ENCODE measurements at regions not wholly inside any gene's neighbourhood (a gene's known extent, or its start where the extent isn't known, plus 50 kb on each side); places are given as distances from the start of the nearest gene placed in this dataset.

GRCh38 chr10:8455181-8455580, 400.7 kb downstream of the GATA3 start:
- Histone ChIP-seq H3K4me2 (ENCODE audit: insufficient read depth, low read length) (no peak overlapping the region), H3K9me3 (replicated peaks; ENCODE audit: control insufficient read depth, insufficient read depth, low read length) (no peaks in the 10 kb centered on the region), H3K79me2 (ENCODE audit: control insufficient read depth, insufficient read depth, low read length) (no peaks in the 10 kb centered on the region), H3K4me3 (replicated peaks in 1 of 3; ENCODE audit: insufficient read depth in 1 of 3, low read depth in 1 of 3, low read length in 3 of 3) (no peak overlapping the region), H4K20me1 (replicated peaks; ENCODE audit: control insufficient read depth, extremely low read depth, insufficient read depth, low read length) (no peaks in the 10 kb centered on the region), H2AFZ (ENCODE audit: low read depth, low read length) (no peak overlapping the region), H3K9ac (replicated peaks; ENCODE audit: extremely low read depth, insufficient read depth, low read length) (no peak overlapping the region), H3K4me1 (ENCODE audit: control insufficient read depth, extremely low read depth, insufficient read depth, low read length) (no peaks in the 10 kb centered on the region), H3K36me3 (ENCODE audit: control insufficient read depth in 2 of 2, extremely low read depth in 1 of 2, insufficient read depth in 2 of 2, low read length in 2 of 2) (no peaks in the 10 kb centered on the region), H3K27me3 (ENCODE audit: control insufficient read depth in 2 of 2, insufficient read depth in 2 of 2, low read length in 2 of 2) (no peaks in the 10 kb centered on the region), H3K9me1 (replicated peaks; ENCODE audit: control insufficient read depth, extremely low read depth, insufficient read depth, low read length) (no peaks in the 10 kb centered on the region), H3K27ac (ENCODE audit: insufficient read depth, low read depth, low read length) (no peak overlapping the region)
- ChIA-PET CTCF (interaction anchor here (0.6 kb wide), 1 partner anchor 583 kb away, joined by 3 read pairs; no protein-coding TSS in a partner anchor), POLR2A (no interaction called here)
- FAIRE-seq (no peak), DNase-seq (ENCODE audit: low read depth, low spot score) (no peak)
- no TSS peak for BruUV-seq (replicated peaks)
- TF ChIP-seq MAX (IDR thresholded peaks at IDR 0.05; ENCODE audit: insufficient read depth, insufficient read length) (no peak), JUN (IDR thresholded peaks at IDR 0.05; ENCODE audit: borderline replicate concordance, insufficient read depth, insufficient read length, low read depth) (no peak), EZH2 (IDR thresholded peaks at IDR 0.05; ENCODE audit: borderline replicate concordance, low read depth, low read length, severe bottlenecking) (no peak), CTCF (IDR thresholded peaks at IDR 0.05; ENCODE audit: extremely low read depth in 1 of 2, insufficient read depth in 1 of 2, low read depth in 1 of 2, low read length in 2 of 2) (no peak), GATA2 (IDR thresholded peaks at IDR 0.05; ENCODE audit: insufficient read depth, insufficient read length, low read depth, low read length) (no peak), POLR2A (IDR thresholded peaks at IDR 0.05; ENCODE audit: low read depth, low read length) (no peak), MYC (IDR thresholded peaks at IDR 0.05; ENCODE audit: low read depth, low read length) (no peak), POLR2AphosphoS5 (IDR thresholded peaks at IDR 0.05; ENCODE audit: insufficient read depth, low read depth, low read length) (no peak), FOS (IDR thresholded peaks at IDR 0.05; ENCODE audit: borderline replicate concordance, insufficient read depth, low read length) (no peak)
- dilution Hi-C loops (cut with MboI; ENCODE audit: extremely low pct_ligation_motif_present, low sequenced_read_pairs) (no loop called here), intact Hi-C loops (cut with micrococcal nuclease) (no loop called here)

Measured in endothelial cell of umbilical vein (primary cell).